Left hindlimb (tissue), 1 donor: ENCODE measurements at regions not wholly inside any gene's neighbourhood (a gene's known extent, or its start where the extent isn't known, plus 50 kb on each side); places are given as distances from the start of the nearest gene placed in this dataset.

ENCODE experiments used
- DNase-seq: peaks from one replicate; pipeline ENCODE4 v3.0.0-alpha.2; 2018

DNA sequence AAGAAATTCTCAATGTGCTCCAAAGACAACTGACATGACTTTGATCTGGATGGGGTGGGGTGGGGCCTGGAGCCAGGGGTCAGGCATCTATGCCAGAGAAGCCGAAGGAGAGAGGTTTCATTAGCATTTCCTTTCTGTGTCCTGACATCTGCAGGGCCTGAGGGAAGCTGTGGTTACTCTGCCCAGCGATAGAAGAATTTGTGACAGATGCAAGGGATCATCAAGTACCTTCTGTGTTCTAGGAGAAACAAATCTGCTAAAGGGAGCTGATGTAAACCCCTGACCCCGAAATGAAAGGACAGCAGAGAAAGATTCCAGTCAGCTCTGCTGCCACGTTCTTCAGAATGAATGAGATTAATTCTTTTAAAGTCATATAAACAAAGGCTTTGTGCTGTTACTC, 335.7 kb downstream of the PRELID2 start:
- DNase-seq, result no peak

DNA sequence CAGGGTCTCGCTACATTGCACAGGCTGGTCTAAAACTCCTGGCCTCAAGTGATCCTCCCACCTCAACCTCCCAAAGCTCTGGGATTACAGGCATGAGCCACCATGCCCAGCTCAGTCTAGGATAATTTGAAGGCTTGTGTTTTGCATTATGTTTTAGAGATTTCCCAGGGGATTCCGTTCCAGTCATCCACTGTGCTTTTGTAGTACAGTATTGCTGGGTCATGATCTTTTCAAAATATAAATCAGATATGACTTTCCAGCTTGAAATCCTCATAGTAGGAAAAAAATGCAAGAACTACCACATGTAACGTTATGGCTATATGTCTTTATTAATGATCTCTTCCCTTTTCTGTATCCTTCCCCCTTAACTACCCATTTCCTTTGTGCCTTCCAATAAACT, 338.1 kb downstream of the PRELID2 start:
- no peak for DNase-seq

GRCh38 chr5:145495741-145496140, 339.4 kb downstream of the PRELID2 start:
- no peak for DNase-seq

- no peak for DNase-seq
Observed at GRCh38 chr5:145495196-145495595, 339.9 kb downstream of the PRELID2 start.

DNA sequence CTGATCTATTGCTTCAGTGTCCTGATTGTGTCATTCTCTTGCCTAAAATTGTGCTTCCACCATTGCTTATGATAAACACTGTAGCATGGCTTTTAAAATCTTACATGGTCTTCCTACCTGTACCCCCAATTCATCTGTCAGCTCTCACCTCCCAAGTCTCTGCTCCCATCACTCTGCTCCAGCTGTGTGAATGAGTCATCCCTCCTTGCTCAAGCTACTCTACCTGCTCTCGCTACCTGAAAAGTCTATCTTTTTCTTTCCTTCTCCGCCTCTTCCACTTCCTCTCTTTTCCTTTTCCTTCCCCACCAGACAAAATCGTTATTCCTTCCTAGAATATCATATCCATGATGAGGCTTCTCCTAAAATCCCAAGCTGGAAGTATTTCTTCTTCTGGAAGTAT, 341.7 kb downstream of the PRELID2 start:
- DNase-seq, result no peak

GRCh38 chr5:145489516-145489915, 345.6 kb downstream of the PRELID2 start:
- DNase-seq, result no peak

- DNase-seq, result no peak
Observed at GRCh38 chr5:145484158-145484557, 351.0 kb downstream of the PRELID2 start.

DNA sequence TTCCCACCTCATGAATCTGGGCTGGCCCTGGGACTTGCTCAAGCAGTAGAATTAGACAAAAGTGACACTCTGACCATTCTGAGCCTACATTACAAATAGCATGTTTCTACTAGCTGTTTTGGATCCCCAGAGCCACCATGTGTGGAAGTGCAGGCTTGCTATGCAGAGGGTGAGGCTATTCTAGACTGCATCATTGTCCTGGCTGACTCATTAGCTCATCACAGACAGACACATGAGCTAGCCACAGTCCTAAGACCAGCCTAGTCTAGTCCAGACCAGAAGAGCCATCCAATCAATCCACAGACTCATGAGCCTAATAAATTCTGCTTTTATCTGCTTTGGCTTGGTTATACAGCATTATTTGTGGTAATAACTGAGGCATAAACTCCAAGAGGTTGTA, 351.9 kb downstream of the PRELID2 start:
- DNase-seq, result no peak

DNA sequence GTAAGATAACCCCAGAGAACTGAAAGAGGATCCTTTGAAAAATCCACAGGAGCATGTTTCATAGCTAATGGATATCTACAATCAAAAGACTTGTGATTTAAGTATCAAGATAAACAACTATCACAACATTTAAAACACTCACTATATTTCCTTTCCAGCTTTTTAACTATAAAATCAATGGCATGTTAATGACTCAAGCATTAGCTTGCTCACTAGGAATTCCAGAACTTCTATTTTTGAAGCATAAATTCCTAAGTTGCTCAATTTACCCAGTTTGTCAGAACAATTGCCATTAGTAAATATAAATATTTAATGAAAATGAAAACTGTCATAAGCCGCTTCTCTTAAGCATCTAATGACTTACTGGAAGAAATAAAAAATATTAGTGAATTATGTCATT, 355.3 kb downstream of the PRELID2 start:
- no peak for DNase-seq

GRCh38 chr5:145479271-145479670, 355.9 kb downstream of the PRELID2 start:
- DNase-seq, result no peak

GRCh38 chr5:145478651-145479050, 356.5 kb downstream of the PRELID2 start:
- no peak for DNase-seq

GRCh38 chr5:145473042-145473642, 362.0 kb downstream of the PRELID2 start:
- no peak for DNase-seq

DNA sequence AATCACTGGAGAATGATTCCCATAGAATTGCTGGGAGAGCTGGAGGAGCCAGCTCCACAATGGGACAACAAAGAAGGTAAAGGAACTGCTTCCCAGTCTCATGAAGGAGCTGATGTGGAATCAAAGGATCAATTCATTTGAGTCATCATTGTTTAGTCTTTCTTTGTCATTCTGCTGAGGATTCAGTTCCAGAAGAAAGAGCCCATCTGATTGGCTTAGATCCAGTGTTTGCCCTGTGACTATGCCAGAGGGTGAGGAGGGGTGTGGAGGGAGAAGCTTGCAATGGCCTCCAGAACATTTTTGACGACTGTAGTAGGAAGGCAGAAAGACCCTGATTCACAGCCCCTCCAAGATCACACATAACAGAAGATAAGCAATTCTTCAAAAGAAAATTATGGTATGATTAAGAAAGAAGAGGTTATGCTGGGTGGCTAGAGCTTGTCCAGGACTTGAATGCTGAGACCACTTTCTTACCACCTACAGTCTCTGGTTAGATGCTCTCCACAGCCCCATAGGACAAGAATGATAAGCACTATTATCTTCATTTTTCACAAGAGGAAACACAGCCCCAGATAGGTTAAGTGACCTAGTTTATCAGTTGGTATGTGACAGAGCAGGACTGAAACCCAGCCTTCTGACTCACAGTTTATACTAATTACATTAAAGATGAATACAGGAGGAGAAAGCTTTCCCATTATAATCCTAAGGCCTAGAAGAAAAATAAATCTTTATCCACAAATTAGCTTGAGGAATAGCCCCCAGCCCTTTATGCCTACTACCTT, 363.1 kb downstream of the PRELID2 start:
- no peak for DNase-seq

GRCh38 chr5:145471026-145471425, 364.1 kb downstream of the PRELID2 start:
- DNase-seq, result no peak

DNA sequence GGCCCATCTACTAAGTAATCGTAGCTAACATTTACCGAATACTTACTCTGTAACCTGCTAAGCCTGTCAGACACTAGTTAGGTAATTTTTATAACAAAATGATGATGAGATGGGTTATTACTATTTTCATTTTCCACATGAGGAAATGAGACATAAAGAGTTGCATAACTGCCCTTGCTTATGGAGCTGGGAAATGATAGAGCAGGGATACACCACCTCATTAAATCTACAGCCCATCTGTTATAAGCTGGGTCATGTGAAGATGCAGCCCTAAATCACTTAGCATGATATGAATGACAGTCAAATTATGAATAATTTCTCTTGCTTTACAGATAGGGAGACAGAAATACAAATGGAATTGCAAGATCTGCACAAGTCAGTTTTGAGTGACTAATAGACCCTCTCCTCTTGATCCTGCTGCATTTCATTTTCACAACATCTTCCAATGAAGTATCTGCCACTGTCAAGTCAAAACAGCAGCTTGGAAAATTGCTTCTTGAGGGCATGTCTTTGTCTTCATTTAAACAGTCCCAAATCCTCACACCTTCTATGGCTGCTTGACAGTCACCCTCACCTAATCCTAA, 364.7 kb downstream of the PRELID2 start:
- no peak for DNase-seq

DNA sequence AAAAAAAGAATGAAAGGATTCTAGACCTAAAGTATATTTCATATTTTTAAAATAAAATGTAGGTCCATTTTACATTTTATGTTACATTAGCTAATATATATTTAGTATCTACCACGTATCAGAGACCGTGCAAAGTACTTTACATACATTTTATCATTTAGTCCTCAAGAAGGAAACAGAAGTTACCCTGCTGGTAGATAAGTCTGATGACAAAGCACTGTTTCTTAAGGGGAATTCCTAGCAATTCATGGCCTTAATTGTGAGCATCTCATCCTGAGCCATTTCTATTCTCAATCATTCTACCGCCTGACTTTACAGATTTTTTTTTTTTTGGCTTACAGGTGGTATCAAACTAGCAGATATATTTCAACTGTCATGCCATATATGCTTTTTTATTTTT, 367.7 kb downstream of the PRELID2 start:
- no peak for DNase-seq

DNA sequence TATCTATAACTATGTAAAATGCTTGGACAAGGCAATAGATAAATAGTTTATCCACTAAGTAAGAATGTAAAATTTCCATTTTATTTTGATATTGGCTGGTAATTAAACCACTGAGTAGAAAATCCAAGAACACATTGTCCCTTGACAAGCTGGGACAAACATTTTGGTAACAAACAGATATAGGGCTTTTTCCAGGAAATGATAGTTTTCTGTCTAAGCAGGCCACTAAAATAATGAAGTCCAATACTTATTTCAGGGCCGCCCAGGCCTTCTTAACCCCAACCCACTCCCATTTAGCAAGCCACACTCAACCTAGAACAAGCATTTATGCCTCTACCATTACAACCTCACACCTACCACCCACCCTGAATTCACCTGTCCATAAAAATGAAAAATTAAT, 368.6 kb downstream of the PRELID2 start:
- no peak for DNase-seq

DNA sequence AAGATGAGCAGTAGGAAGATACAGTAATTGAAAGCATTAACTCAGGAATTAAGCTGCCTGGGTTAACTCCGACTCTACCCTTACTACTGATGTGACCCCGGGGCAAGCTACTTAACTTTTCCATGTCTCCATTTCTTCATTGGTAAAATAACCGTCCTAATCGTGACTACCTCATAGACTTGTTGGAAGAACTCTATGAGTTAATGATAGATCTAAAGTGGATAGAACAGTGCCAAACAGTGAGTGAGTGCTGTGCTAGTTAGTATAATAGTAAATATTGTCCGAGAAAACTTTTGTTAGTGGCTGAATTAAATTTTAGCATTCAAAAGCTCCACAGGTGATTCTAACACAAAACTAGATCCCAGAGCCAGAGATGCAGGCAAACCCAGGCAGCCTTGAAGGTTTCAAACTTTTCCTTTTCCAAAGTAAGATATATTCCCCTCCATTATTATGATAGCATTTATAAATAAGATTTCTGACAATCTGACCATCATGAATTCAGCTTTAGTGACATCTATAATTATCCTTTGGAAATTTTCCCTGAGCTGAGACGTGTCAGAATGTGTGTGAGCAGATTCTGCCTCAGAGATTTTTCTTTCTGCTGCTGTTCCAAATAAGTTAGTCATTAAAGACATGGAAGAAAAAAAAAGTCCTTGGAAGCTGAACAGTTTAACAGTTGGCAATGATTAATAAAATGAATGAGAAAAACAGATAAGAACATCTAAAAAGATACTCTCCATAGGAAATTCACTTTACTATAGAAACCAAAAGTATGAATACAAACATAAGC, 369.5 kb downstream of the PRELID2 start:
- no peak for DNase-seq

DNA sequence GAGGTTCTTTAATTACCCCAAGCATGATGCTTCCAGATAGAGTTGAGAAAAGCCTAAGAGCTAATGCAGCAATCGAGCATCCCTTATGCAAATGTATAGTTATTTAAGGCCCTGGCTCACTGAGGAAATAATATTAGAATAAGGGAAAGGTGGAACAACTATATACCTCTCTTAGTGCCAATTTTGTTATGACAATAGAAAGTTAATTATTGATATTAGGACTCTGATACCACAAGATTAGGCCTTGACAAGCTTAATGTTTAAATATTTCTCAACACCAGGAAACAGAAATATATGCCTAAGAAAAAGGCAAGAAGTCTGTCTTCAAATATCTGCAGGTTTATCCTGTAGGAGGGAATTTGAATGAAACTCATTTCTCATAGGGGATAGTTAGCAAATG, 371.0 kb downstream of the PRELID2 start:
- DNase-seq, result no peak

GRCh38 chr5:145463634-145464033, 371.5 kb downstream of the PRELID2 start:
- DNase-seq, result no peak

DNA sequence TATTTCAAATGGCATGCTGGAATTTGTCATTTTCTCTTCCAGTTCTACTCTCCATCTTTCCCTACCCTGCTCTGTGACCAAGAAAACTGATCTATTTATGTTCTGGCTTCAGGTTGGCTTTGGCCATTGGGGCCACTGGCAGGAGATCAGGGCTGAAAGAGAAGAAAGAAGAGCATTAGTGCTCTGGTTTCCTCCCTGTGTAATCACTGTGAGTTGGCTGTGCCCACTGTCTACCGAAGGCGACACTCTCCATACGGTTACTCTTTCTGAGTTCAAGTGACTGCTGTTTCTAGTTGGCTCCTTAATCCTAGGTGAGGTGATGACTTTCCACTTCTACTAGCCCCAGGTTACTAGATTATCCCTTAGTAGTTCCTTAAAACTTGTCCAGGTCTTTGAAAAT, 372.6 kb downstream of the PRELID2 start:
- no peak for DNase-seq

DNA sequence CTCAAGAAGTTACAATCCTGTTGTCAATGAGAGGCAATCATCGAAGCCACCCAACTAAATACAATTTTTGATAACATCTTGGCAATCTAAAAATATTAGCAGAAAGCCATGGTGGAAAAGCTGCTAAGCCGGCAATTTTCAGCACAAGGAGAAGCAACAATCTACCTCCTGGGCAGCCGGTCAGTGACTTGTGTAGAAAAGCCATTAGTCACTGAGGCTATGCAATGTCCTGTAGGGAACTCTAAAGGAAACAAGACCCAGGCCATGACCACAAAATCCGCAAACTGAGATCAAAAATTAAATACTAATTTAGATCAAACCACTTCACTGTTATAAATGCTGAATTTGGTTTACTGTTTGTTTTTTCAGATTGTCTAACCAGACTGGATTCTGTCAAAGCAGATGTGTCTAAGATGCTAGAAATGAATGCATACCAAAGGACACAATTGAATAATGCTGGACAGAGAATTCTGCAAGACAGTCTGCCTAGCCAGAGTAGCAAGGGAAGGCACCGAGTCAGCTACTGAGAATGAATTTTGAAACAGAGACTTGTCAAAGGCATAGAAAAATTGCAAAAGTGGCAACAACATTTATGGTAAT, 384.8 kb downstream of the PRELID2 start:
- no peak for DNase-seq

DNA sequence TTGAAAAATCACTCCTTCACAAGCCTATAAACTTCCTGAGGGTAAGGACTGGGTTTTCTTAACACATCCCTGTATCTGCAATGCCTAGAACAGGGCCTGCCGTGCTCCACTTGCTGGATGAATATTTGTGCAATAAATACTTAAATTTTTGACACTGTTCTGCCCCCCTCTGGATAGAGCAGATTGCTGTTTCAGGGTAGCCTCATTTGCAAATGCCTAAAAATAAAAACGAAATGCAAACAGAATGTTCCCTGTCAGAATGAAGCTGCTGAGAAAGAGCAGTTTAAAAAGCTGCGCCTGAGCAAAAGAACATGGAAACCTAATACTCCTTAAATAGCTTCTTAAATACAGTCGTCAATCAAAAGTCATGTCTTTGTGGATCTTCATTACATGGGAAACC, 385.3 kb downstream of the PRELID2 start:
- no peak for DNase-seq
